ENCODE measurements at regions not wholly inside any gene's neighbourhood (a gene's known extent, or its start where the extent isn't known, plus 50 kb on each side); places are given as distances from the start of the nearest gene placed in this dataset.

GRCh38 chr11:134527382-134528243 is 115.6 kb upstream of the B3GAT1 start:
- Histone ChIP-seq H3K9me3 (ENCODE audit: control insufficient read depth, insufficient read depth, low read depth, low read length) (no peaks in the 10 kb centered on the region), H3K36me3 (ENCODE audit: control insufficient read depth, insufficient read depth, low read length) (no peaks in the 10 kb centered on the region), H3K79me2 (ENCODE audit: control insufficient read depth, insufficient read depth, low read length) (no peaks in the 10 kb centered on the region), H3K4me2 (ENCODE audit: extremely low read depth, insufficient read depth, low read length) (no peak overlapping the region), H4K20me1 (ENCODE audit: control insufficient read depth, extremely low read depth, insufficient read depth, low read length) (no peaks in the 10 kb centered on the region), H3K9ac (ENCODE audit: insufficient read depth, low read length) (no peak overlapping the region), H3K27ac (ENCODE audit: insufficient read depth, low read length) (no peak overlapping the region), H2AFZ (ENCODE audit: low read length) (no peak overlapping the region), H3K4me3 (replicated peaks in 1 of 4; ENCODE audit: control extremely low read depth in 1 of 4, insufficient read depth in 1 of 4, low read depth in 3 of 4, low read length in 4 of 4) (no peak overlapping the region), H3K27me3 (ENCODE audit: control insufficient read depth, insufficient read depth, low read length) (no peaks in the 10 kb centered on the region), H3K4me1 (ENCODE audit: control insufficient read depth, extremely low read depth, insufficient read depth, low read length) (no peaks in the 10 kb centered on the region)
- no peak for TF ChIP-seq EZH2 (IDR thresholded peaks at IDR 0.05; ENCODE audit: low read length, missing control alignments)
- TF ChIP-seq, protein P1, sequence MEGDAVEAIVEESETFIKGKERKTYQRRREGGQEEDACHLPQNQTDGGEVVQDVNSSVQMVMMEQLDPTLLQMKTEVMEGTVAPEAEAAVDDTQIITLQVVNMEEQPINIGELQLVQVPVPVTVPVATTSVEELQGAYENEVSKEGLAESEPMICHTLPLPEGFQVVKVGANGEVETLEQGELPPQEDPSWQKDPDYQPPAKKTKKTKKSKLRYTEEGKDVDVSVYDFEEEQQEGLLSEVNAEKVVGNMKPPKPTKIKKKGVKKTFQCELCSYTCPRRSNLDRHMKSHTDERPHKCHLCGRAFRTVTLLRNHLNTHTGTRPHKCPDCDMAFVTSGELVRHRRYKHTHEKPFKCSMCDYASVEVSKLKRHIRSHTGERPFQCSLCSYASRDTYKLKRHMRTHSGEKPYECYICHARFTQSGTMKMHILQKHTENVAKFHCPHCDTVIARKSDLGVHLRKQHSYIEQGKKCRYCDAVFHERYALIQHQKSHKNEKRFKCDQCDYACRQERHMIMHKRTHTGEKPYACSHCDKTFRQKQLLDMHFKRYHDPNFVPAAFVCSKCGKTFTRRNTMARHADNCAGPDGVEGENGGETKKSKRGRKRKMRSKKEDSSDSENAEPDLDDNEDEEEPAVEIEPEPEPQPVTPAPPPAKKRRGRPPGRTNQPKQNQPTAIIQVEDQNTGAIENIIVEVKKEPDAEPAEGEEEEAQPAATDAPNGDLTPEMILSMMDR (conservative IDR thresholded peaks at IDR 0.05 in 1 of 2, IDR thresholded peaks at IDR 0.05 in 1 of 2; ENCODE audit: low read depth in 1 of 2, low read length in 2 of 2), result no peak
- no peak for DNase-seq (ENCODE audit: low read depth in 2 of 2)

- Histone ChIP-seq H3K4me2 (ENCODE audit: extremely low read depth, insufficient read depth, low read length) (no peak overlapping the region), H3K4me1 (ENCODE audit: control insufficient read depth, extremely low read depth, insufficient read depth, low read length) (no peaks in the 10 kb centered on the region), H3K27me3 (ENCODE audit: control insufficient read depth, insufficient read depth, low read length) (no peaks in the 10 kb centered on the region), H4K20me1 (ENCODE audit: control insufficient read depth, extremely low read depth, insufficient read depth, low read length) (no peaks in the 10 kb centered on the region), H3K79me2 (ENCODE audit: control insufficient read depth, insufficient read depth, low read length) (no peaks in the 10 kb centered on the region), H3K9me3 (ENCODE audit: control insufficient read depth, insufficient read depth, low read depth, low read length) (peaks cover 2% of the 10 kb centered on the region), H2AFZ (ENCODE audit: low read length) (no peak overlapping the region), H3K4me3 (replicated peaks in 1 of 4; ENCODE audit: control extremely low read depth in 1 of 4, insufficient read depth in 1 of 4, low read depth in 3 of 4, low read length in 4 of 4) (no peak overlapping the region), H3K27ac (ENCODE audit: insufficient read depth, low read length) (no peak overlapping the region), H3K36me3 (ENCODE audit: control insufficient read depth, insufficient read depth, low read length) (no peaks in the 10 kb centered on the region), H3K9ac (ENCODE audit: insufficient read depth, low read length) (no peak overlapping the region)
- no peak for DNase-seq (ENCODE audit: low read depth in 2 of 2)
- no peak for TF ChIP-seq EZH2 (IDR thresholded peaks at IDR 0.05; ENCODE audit: low read length, missing control alignments)
- TF ChIP-seq, protein P1 (conservative IDR thresholded peaks at IDR 0.05 in 1 of 2, IDR thresholded peaks at IDR 0.05 in 1 of 2; ENCODE audit: low read depth in 1 of 2, low read length in 2 of 2), result no peak
Measured at GRCh38 chr11:134524896-134525845, 113.1 kb upstream of the B3GAT1 start.

DNA sequence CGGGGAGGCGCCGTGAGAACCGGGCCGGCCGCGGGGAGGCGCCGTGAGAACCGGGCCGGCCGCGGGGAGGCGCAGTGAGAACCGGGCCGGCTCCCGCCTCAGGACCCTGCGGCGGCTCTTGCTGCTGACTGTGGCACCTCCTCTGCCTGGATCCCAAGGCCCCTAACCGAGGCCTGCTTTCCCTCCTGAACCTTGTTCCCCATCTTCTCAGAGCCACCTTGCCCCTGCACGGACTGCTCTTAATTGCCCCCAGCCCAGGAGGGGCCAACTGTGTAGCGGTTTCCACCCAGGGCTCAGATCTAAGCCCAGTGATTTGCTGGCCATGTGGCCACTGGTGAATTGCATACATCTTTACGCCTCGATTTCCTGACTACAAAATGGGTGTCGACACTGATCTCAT is 112.2 kb upstream of the B3GAT1 start:
- Histone ChIP-seq H2AFZ (ENCODE audit: low read length) (no peak overlapping the region), H3K27me3 (ENCODE audit: control insufficient read depth, insufficient read depth, low read length) (no peaks in the 10 kb centered on the region), H3K4me3 (replicated peaks in 1 of 4; ENCODE audit: control extremely low read depth in 1 of 4, insufficient read depth in 1 of 4, low read depth in 3 of 4, low read length in 4 of 4) (no peak overlapping the region), H3K4me1 (ENCODE audit: control insufficient read depth, extremely low read depth, insufficient read depth, low read length) (no peaks in the 10 kb centered on the region), H3K9me3 (ENCODE audit: control insufficient read depth, insufficient read depth, low read depth, low read length) (peaks cover 2% of the 10 kb centered on the region), H3K36me3 (ENCODE audit: control insufficient read depth, insufficient read depth, low read length) (no peaks in the 10 kb centered on the region), H3K27ac (ENCODE audit: insufficient read depth, low read length) (no peak overlapping the region), H4K20me1 (ENCODE audit: control insufficient read depth, extremely low read depth, insufficient read depth, low read length) (no peaks in the 10 kb centered on the region), H3K9ac (ENCODE audit: insufficient read depth, low read length) (no peak overlapping the region), H3K4me2 (ENCODE audit: extremely low read depth, insufficient read depth, low read length) (no peak overlapping the region), H3K79me2 (ENCODE audit: control insufficient read depth, insufficient read depth, low read length) (no peaks in the 10 kb centered on the region)
- TF ChIP-seq, protein P1 (conservative IDR thresholded peaks at IDR 0.05 in 1 of 2, IDR thresholded peaks at IDR 0.05 in 1 of 2; ENCODE audit: low read depth in 1 of 2, low read length in 2 of 2), result no peak
- no peak for TF ChIP-seq EZH2 (IDR thresholded peaks at IDR 0.05; ENCODE audit: low read length, missing control alignments)
- no peak for DNase-seq (ENCODE audit: low read depth in 2 of 2)
